Smooth muscle cell (in vitro differentiated cells): ENCODE measurements at regions not wholly inside any gene's neighbourhood (a gene's known extent, or its start where the extent isn't known, plus 50 kb on each side); places are given as distances from the start of the nearest gene placed in this dataset.

Experiments
- DNase-seq: peaks from one replicate; lab custom pipeline; 2025; ENCODE audit not compliant: unreplicated experiment; lab: John Stamatoyannopoulos, UW
- H2AFZ ChIP-seq: fragments of 200-600 bp; sonication (generic); 2 replicates; pipeline ENCODE4 v1.6.0; 2016; ENCODE audit warnings: antibody characterized with exemption, low read depth, mild to moderate bottlenecking
- H3F3A ChIP-seq: fragments of 200-600 bp; sonication (generic); 2 replicates; pipeline ENCODE4 v1.6.0; 2017; ENCODE audit warnings: antibody characterized with exemption, low read depth
- H3K27ac ChIP-seq: fragments of 200-600 bp; sonication (generic); 2 replicates; pipeline ENCODE4 v1.5.1; 2016; ENCODE audit warnings: low read depth, mild to moderate bottlenecking
- H3K27me3 ChIP-seq: fragments of 200-600 bp; sonication (generic); 2 replicates; pipeline ENCODE4 v1.6.1; 2016; ENCODE audit warnings: low read depth, mild to moderate bottlenecking
- H3K36me3 ChIP-seq: fragments of 200-600 bp; sonication (generic); 2 replicates; pipeline ENCODE4 v1.5.1; 2016; ENCODE audit warnings: low read depth
- H3K4me1 ChIP-seq: fragments of 200-600 bp; sonication (generic); 2 replicates; pipeline ENCODE4 v1.5.1; 2016; ENCODE audit warnings: low read depth
- H3K4me2 ChIP-seq: fragments of 200-600 bp; sonication (generic); 2 replicates; pipeline ENCODE4 v1.6.0; 2016; ENCODE audit warnings: mild to moderate bottlenecking
- H3K4me3 ChIP-seq: fragments of 200-600 bp; sonication (generic); 2 replicates; pipeline ENCODE4 v1.5.1; 2016; ENCODE audit warnings: mild to moderate bottlenecking
- H3K79me2 ChIP-seq: fragments of 200-600 bp; sonication (generic); 2 replicates; pipeline ENCODE4 v1.6.0; 2016; ENCODE audit warnings: low read depth, mild to moderate bottlenecking
- H3K9ac ChIP-seq: fragments of 200-600 bp; sonication (generic); 2 replicates; pipeline ENCODE4 v1.6.0; 2016; ENCODE audit warnings: low read depth
- H3K9me3 ChIP-seq: fragments of 200-600 bp; sonication (generic); replicated peaks from 2 replicates; pipeline ENCODE4 v1.5.1; 2016; ENCODE audit warnings: low read depth
- H4K20me1 ChIP-seq: fragments of 200-600 bp; sonication (generic); 2 replicates; pipeline ENCODE4 v1.6.0; 2016; ENCODE audit warnings: low read depth
- CTCF ChIP-seq: fragments of 200-600 bp; sonication (generic); IDR thresholded peaks from 2 replicates; pipeline ENCODE4 v1.5.1; 2017; ENCODE audit warnings: borderline replicate concordance, mild to moderate bottlenecking, antibody characterized with exemption; ENCODE audit not compliant: insufficient read depth, poor library complexity, severe bottlenecking
- WGBS: methylation state at CpG from one replicate; pipeline ENCODE4 v1.1.7; 2016; ENCODE audit warnings: low lambda C conversion rate; 5-methylcytosine and 5-hydroxymethylcytosine counted together

GRCh38 chr1:234958706-234959657 is 169.7 kb downstream of the TOMM20 start:
- H3K4me2 ChIP-seq, result no peak overlapping the region
- no peaks in the 10 kb centered on the region for H3K27me3 ChIP-seq
- H3F3A ChIP-seq, result peaks cover 31% of the 10 kb centered on the region
- H4K20me1 ChIP-seq, result no peaks in the 10 kb centered on the region
- H3K27ac ChIP-seq, result no peak overlapping the region
- H3K79me2 ChIP-seq, result no peaks in the 10 kb centered on the region
- no peaks in the 10 kb centered on the region for H3K36me3 ChIP-seq
- 92% methylated on average over 19 of the region's 21 CpGs for WGBS
- H3K9ac ChIP-seq, result no peak overlapping the region
- H2AFZ ChIP-seq, result no peak overlapping the region
- no peak for TF ChIP-seq CTCF
- H3K4me1 ChIP-seq, result peaks cover 59% of the 10 kb centered on the region
- H3K4me3 ChIP-seq, result no peak overlapping the region
- no peaks in the 10 kb centered on the region for H3K9me3 ChIP-seq
- DNase-seq, result no peak

GRCh38 chr1:234958066-234958705 is 170.5 kb downstream of the TOMM20 start:
- no peaks in the 10 kb centered on the region for H4K20me1 ChIP-seq
- TF ChIP-seq CTCF, result no peak
- no peak overlapping the region for H3K4me2 ChIP-seq
- H3K36me3 ChIP-seq, result no peaks in the 10 kb centered on the region
- no peaks in the 10 kb centered on the region for H3K79me2 ChIP-seq
- 87% methylated on average over 13 of the region's 13 CpGs for WGBS
- DNase-seq, result no peak
- H3K9ac ChIP-seq, result no peak overlapping the region
- H3K27ac ChIP-seq, result no peak overlapping the region
- peaks cover 59% of the 10 kb centered on the region for H3K4me1 ChIP-seq
- no peaks in the 10 kb centered on the region for H3K27me3 ChIP-seq
- no peak overlapping the region for H3K4me3 ChIP-seq
- H3F3A ChIP-seq, result peaks cover 24% of the 10 kb centered on the region
- H2AFZ ChIP-seq, result no peak overlapping the region
- H3K9me3 ChIP-seq, result no peaks in the 10 kb centered on the region

- Histone ChIP-seq H3K4me1 (peaks cover 55% of the 10 kb centered on the region), H4K20me1 (no peaks in the 10 kb centered on the region), H3K79me2 (no peaks in the 10 kb centered on the region), H2AFZ (no peak overlapping the region), H3K27ac (peak overlapping the region; percentile 81), H3K4me3 (no peak overlapping the region), H3K9ac (no peak overlapping the region), H3K4me2 (no peak overlapping the region), H3K27me3 (no peaks in the 10 kb centered on the region), H3K9me3 (no peaks in the 10 kb centered on the region), H3F3A (peaks cover 24% of the 10 kb centered on the region), H3K36me3 (no peaks in the 10 kb centered on the region)
- no peak for TF ChIP-seq CTCF
- WGBS, result 56% methylated on average over 14 of the region's 14 CpGs
- no peak for DNase-seq
Observed at GRCh38 chr1:234957330-234958065, 171.1 kb downstream of the TOMM20 start.
